CD4-positive, alpha-beta T cell (primary cell): ENCODE measurements at regions not wholly inside any gene's neighbourhood (a gene's known extent, or its start where the extent isn't known, plus 50 kb on each side); places are given as distances from the start of the nearest gene placed in this dataset.

Experiments used
- ATAC-seq: fragments of 200-7000 bp; cut with Tn5 transposase; one replicate; pipeline ENCODE4 v1.10.0; 2022; ENCODE audit warnings: mild to moderate bottlenecking; ENCODE audit not compliant: poor library complexity
- CTCF ChIA-PET: fragments of 350-600 bp; sonication (Branson Sonifier 250); formaldehyde crosslinking; loops from one replicate; lab custom pipeline; 2021; ENCODE audit warnings: antibody characterized with exemption, inconsistent platforms; lab: Charles Lee
- POLR2A ChIA-PET: fragments of 350-600 bp; sonication (Branson Sonifier 250); formaldehyde crosslinking; loops from one replicate; lab custom pipeline; 2021; ENCODE audit warnings: antibody characterized with exemption, inconsistent platforms; lab: Charles Lee
- DNase-seq, 14 experiments: peaks; one replicate each; pipeline ENCODE4 v3.0.0-alpha.2; 2013 to 2020; ENCODE audit warnings: mixed read lengths in 2 of 14
- H3K27ac ChIP-seq, 2 donors: one replicate each; pipeline versions ENCODE4 v1.5.1 to v1.7.0; 2013; ENCODE audit warnings: low read length in 2 of 2, low read depth in 1 of 2, mild to moderate bottlenecking in 1 of 2
- H3K27me3 ChIP-seq, 2 experiments: 1 replicate in 1 of 2; 2 replicates in 1 of 2; pipeline versions ENCODE4 v1.6.1 to v1.7.0; 2013; ENCODE audit warnings: low read length in 2 of 2, control low read depth in 1 of 2, mild to moderate bottlenecking in 1 of 2, moderate library complexity in 1 of 2; ENCODE audit not compliant: insufficient read depth in 2 of 2, control insufficient read depth in 1 of 2
- H3K36me3 ChIP-seq: one replicate; pipeline ENCODE4 v1.6.1; 2013; ENCODE audit warnings: low read length, control low read depth; ENCODE audit not compliant: insufficient read depth
- H3K4me1 ChIP-seq: one replicate; pipeline ENCODE4 v1.6.1; 2013; ENCODE audit warnings: low read length, control low read depth; ENCODE audit not compliant: insufficient read depth
- H3K4me3 ChIP-seq: one replicate; pipeline ENCODE4 v1.5.1; 2013; ENCODE audit warnings: mild to moderate bottlenecking, low read length, moderate library complexity
- H3K9me3 ChIP-seq, 2 experiments: 1 replicate in 1 of 2; 2 replicates in 1 of 2; pipeline versions ENCODE4 v1.6.1 to v1.7.0; 2013; ENCODE audit warnings: low read length in 2 of 2, mild to moderate bottlenecking in 2 of 2, control low read depth in 1 of 2, moderate library complexity in 1 of 2; ENCODE audit not compliant: control insufficient read depth in 1 of 2, insufficient read depth in 1 of 2
- H3K27ac Mint-ChIP-seq: one replicate; pipeline ENCODE4 v1.8.0; 2020; ENCODE audit warnings: mixed read lengths
- H3K27me3 Mint-ChIP-seq: one replicate; pipeline ENCODE4 v1.8.0; 2021; ENCODE audit warnings: mixed read lengths
- H3K36me3 Mint-ChIP-seq: one replicate; pipeline ENCODE4 v1.8.0; 2021; ENCODE audit warnings: low read depth, mixed read lengths
- H3K4me1 Mint-ChIP-seq: one replicate; pipeline ENCODE4 v1.8.0; 2021; ENCODE audit warnings: low read depth, mixed read lengths
- H3K4me3 Mint-ChIP-seq: one replicate; pipeline ENCODE4 v1.8.0; 2020; ENCODE audit warnings: mild to moderate bottlenecking, mixed read lengths
- H3K9me3 Mint-ChIP-seq: one replicate; pipeline ENCODE4 v1.8.0; 2020; ENCODE audit warnings: mixed read lengths
- CTCF ChIP-seq: fragments of 200-600 bp; IDR thresholded peaks from one replicate; pipeline ENCODE4 v1.8.0; 2022; ENCODE audit warnings: antibody characterized with exemption, mild to moderate bottlenecking
- intact Hi-C, 2 experiments: fragments of 100-400 bp; cut with DNase I in 1 of 2; cut with micrococcal nuclease in 1 of 2; formaldehyde crosslinking; loops; one replicate each; pipeline versions ENCODE4 v1.15.1 to v1.9.0; 2023 to 2025; cut with DNase I, micrococcal nuclease

DNA sequence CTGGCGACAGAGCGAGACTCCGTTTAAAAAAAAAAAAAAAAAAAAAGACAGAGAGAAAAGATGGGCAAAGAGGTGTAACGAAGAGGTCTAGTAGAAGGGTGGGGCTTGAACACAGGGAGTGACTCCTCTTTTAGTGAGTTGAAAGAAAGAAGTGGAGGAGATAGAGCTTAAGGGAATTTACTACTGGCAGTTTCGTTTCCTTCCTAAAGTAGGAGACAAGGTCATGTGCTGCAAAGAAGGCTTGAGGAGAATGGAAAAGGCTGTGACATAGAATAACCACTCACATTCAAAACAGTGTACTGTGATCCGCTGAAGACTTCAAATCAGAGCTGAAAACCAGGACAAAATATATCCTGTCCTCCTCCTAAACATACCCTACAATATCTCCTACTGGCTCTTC, 63.8 kb upstream of the EIF2S2 start:
- Mint-ChIP-seq H3K27me3 (peaks cover 1% of the 10 kb centered on the region), H3K4me3 (no peak overlapping the region), H3K4me1 (no peaks in the 10 kb centered on the region), H3K27ac (no peak overlapping the region), H3K36me3 (no peaks in the 10 kb centered on the region), H3K9me3 (no peaks in the 10 kb centered on the region)
- ChIA-PET CTCF (no interaction called here), POLR2A (interaction anchor here (0.5 kb wide), 1 partner anchor 241 kb away, joined by 3 read pairs; no protein-coding TSS in a partner anchor)
- Histone ChIP-seq H3K27ac (no peak overlapping the region), H3K36me3 (no peaks in the 10 kb centered on the region), H3K27me3 (peaks cover 2 to 3% of the 10 kb centered on the region in 2 experiments), H3K4me1 (no peaks in the 10 kb centered on the region), H3K9me3 (no peaks in the 10 kb centered on the region), H3K4me3 (no peak overlapping the region)
- no peak for TF ChIP-seq CTCF
- intact Hi-C loops: no loop called here
- ATAC-seq (no peak), DNase-seq (no peak)

DNA sequence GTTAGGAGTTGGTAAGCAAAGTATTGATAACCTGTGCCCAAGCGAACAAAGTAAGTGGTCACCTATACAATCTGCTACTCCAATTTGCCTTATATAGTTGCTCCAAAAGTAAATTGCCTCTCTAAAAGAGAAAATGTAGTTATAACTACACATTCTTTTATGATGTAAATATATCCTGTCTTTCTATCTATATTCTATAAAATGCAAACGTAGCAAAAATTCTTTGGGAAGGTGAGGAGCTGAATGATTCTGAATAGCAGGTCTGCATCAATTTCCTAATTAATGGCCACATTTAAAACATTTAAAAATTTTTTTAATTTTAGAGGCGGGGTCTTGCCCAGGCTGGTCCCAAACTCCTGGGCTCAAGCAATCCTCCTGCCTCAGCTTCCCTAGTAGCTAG, 64.2 kb upstream of the ASIP start:
- H3K4me1 Mint-ChIP-seq: no peaks in the 10 kb centered on the region
- CTCF ChIA-PET: no interaction called here

GRCh38 chr20:34179637-34180360, 61.4 kb upstream of the ASIP start:
- Histone ChIP-seq H3K27ac (no peak overlapping the region), H3K27me3 (peaks cover 3 to 8% of the 10 kb centered on the region in 2 experiments), H3K4me1 (no peaks in the 10 kb centered on the region), H3K36me3 (no peaks in the 10 kb centered on the region), H3K9me3 (no peaks in the 10 kb centered on the region), H3K4me3 (no peak overlapping the region)
- ChIA-PET CTCF (no interaction called here), POLR2A (no interaction called here)
- TF ChIP-seq CTCF: no peak
- intact Hi-C loops: no loop called here
- H3K36me3 Mint-ChIP-seq: no peaks in the 10 kb centered on the region
- H3K27me3 Mint-ChIP-seq: peaks cover 17% of the 10 kb centered on the region
- ATAC-seq (no peak), DNase-seq (no peak)
- H3K4me3 Mint-ChIP-seq: no peak overlapping the region
- H3K27ac Mint-ChIP-seq: no peak overlapping the region
- no peaks in the 10 kb centered on the region for H3K4me1 Mint-ChIP-seq
- no peaks in the 10 kb centered on the region for H3K9me3 Mint-ChIP-seq

More for the DNA sequence above, 64.2 kb upstream of the ASIP start:
- H3K27me3 Mint-ChIP-seq: no peaks in the 10 kb centered on the region
- no peaks in the 10 kb centered on the region for H3K36me3 ChIP-seq
- H3K9me3 Mint-ChIP-seq: no peaks in the 10 kb centered on the region
- ATAC-seq (no peak), DNase-seq (no peak)
- no peak for TF ChIP-seq CTCF
- no peak overlapping the region for H3K27ac ChIP-seq
- peaks cover 0 to 3% of the 10 kb centered on the region in 2 experiments for H3K27me3 ChIP-seq
- no peak overlapping the region for H3K4me3 Mint-ChIP-seq
- no peak overlapping the region for H3K27ac Mint-ChIP-seq
- POLR2A ChIA-PET: no interaction called here
- H3K9me3 ChIP-seq: no peaks in the 10 kb centered on the region
- intact Hi-C loops: no loop called here
- H3K4me1 ChIP-seq: no peaks in the 10 kb centered on the region
- H3K4me3 ChIP-seq: no peak overlapping the region
- H3K36me3 Mint-ChIP-seq: no peaks in the 10 kb centered on the region
